ENCODE measurements at regions not wholly inside any gene's neighbourhood (a gene's known extent, or its start where the extent isn't known, plus 50 kb on each side); places are given as distances from the start of the nearest gene placed in this dataset.

DNA sequence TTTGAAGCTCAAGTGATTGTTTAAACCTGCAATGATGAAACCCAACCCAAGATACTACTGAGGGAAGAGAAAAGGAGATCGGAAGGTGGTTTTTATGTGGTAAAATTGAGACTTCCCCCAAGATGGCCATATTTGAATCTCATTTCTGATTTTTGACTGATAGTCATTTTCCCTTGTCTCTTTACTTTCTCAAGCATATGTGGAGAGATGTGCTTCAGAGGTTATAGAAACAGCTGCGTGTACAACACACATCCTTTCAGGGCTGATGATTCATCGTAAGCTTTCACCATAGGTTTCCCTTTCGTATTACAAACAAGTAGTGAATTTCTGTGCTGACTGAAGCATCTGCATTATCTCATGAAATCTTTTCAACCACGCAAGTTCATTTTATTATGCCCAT, 276.2 kb downstream of the EMP1 start:
- TF ChIP-seq, protein P1, sequence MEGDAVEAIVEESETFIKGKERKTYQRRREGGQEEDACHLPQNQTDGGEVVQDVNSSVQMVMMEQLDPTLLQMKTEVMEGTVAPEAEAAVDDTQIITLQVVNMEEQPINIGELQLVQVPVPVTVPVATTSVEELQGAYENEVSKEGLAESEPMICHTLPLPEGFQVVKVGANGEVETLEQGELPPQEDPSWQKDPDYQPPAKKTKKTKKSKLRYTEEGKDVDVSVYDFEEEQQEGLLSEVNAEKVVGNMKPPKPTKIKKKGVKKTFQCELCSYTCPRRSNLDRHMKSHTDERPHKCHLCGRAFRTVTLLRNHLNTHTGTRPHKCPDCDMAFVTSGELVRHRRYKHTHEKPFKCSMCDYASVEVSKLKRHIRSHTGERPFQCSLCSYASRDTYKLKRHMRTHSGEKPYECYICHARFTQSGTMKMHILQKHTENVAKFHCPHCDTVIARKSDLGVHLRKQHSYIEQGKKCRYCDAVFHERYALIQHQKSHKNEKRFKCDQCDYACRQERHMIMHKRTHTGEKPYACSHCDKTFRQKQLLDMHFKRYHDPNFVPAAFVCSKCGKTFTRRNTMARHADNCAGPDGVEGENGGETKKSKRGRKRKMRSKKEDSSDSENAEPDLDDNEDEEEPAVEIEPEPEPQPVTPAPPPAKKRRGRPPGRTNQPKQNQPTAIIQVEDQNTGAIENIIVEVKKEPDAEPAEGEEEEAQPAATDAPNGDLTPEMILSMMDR (IDR thresholded peaks at IDR 0.05; ENCODE audit: low read length), result no peak
- TF ChIP-seq EZH2 (optimal IDR thresholded peaks at IDR 0.05; ENCODE audit: low read depth, low read length) (no peak), EZH2phosphoT487 (IDR thresholded peaks at IDR 0.05; ENCODE audit: low read length) (no peak)

Measured in MM.1S (cell line).